GM12865 (cell line): ENCODE measurements at regions not wholly inside any gene's neighbourhood (a gene's known extent, or its start where the extent isn't known, plus 50 kb on each side); places are given as distances from the start of the nearest gene placed in this dataset.
"Not testable (repeated sequence)": the region's sequence is repeated elsewhere in the genome, so short reads cannot be mapped to it uniquely, and the experiment has no call there.

ENCODE experiments used
- DNase-seq: peaks from one replicate; pipeline ENCODE4 v3.0.0; 2010; ENCODE audit warnings: low read depth
- H3K4me3 ChIP-seq: 2 replicates; pipeline ENCODE4 v1.5.1; 2011; ENCODE audit warnings: mild to moderate bottlenecking, low read depth, low read length, control low read depth
- TF ChIP-seq, protein P1 (sequence below): IDR thresholded peaks from 2 replicates; pipeline ENCODE4 v1.5.1; 2011; ENCODE audit warnings: low read length, control low read depth, low read depth, inconsistent platforms; ENCODE audit not compliant: insufficient read depth; ENCODE audit errors: missing control alignments

DNA sequence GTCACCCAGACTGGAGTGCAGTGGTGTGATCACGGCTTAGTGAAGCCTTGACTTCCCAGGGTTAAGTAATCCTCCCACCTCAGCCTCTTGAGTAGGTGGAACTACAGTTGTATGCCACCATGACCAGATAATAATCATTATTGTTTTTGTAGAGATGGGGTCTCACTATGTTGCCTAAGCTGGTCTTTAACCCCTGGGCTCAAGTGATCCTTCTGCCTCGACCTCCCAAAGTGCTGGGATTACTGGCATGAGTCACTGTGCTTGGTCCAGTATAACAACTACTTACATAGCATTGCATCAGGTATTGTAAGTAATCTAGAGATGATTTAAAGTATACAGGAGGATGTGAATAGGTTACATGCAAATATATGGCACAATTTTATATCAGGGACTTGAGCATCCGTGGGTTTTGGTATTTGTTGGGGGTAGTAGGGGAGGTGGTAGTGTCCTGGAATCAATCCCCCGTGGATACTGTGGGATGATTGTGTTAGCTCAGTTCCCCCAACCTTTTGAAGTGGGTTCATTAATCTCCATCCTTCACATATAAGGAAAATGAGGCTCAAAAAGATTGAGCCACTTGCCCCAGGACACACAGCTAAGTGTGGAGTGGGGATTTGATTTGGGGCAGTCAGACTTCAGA lies 61.4 kb upstream of the CNIH3 start:
- no peak for DNase-seq
- H3K4me3 ChIP-seq = no peak overlapping the region

DNA sequence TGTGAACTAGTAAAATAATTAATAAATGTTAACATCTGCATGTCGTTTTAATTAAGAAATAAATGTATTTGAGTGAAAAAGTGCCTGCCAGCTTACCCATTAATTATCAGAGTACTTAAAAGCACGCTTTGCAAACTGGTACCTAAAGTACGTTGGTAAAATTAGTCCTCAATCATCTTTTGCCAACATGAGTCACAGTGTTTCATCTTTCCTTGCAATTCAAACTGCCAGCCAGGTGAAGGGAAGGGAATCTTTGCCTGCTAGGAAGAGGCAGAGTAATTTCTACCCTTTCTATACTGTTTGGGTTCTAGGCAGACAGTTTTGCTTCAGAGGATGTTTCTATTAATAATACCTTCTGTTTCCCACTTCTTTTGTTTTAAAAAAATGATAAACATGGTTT lies 57.2 kb upstream of the CNIH3 start:
- DNase-seq = no peak
- TF ChIP-seq, protein P1, sequence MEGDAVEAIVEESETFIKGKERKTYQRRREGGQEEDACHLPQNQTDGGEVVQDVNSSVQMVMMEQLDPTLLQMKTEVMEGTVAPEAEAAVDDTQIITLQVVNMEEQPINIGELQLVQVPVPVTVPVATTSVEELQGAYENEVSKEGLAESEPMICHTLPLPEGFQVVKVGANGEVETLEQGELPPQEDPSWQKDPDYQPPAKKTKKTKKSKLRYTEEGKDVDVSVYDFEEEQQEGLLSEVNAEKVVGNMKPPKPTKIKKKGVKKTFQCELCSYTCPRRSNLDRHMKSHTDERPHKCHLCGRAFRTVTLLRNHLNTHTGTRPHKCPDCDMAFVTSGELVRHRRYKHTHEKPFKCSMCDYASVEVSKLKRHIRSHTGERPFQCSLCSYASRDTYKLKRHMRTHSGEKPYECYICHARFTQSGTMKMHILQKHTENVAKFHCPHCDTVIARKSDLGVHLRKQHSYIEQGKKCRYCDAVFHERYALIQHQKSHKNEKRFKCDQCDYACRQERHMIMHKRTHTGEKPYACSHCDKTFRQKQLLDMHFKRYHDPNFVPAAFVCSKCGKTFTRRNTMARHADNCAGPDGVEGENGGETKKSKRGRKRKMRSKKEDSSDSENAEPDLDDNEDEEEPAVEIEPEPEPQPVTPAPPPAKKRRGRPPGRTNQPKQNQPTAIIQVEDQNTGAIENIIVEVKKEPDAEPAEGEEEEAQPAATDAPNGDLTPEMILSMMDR = no peak

More for the DNA sequence above, 61.4 kb upstream of the CNIH3 start:
- TF ChIP-seq, protein P1 = no peak

DNA sequence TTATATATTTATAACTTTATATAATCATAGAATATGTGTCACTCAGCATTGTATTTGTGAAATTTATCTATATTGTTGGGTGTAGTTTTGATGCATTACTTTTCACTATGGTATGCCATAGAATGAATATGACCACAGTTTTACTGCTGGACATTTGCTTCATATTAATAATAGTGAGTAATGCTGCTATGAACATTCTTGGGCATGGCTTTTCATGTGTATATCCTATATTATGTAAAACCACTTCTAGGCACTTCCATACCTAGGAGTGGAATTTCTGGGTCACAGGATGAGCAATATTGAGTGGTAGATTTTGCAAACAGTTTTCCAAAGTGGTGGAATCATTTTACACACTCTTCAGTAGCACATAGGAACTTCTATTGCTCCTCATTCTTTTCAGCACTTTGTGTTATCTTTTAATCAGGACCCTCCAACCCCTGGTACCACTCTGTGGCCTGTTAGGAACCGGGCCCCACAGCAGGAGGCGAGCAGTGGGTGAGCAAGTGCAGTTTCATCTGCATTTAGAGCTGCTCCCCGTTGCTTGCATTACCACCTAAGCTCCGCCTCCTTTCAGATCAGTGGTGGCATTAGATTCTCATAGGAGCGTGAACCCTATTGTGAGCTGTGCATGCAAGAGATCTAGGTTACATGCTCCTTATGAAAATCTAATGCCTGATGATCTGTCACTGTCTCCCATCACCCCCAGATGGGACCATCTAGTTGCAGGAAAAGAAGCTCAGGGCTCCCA lies 56.0 kb upstream of the CNIH3 start:
- no peak overlapping the region for H3K4me3 ChIP-seq
- no peak for DNase-seq
- TF ChIP-seq, protein P1 = no peak

More for the DNA sequence above, 57.2 kb upstream of the CNIH3 start:
- no peak overlapping the region for H3K4me3 ChIP-seq

DNA sequence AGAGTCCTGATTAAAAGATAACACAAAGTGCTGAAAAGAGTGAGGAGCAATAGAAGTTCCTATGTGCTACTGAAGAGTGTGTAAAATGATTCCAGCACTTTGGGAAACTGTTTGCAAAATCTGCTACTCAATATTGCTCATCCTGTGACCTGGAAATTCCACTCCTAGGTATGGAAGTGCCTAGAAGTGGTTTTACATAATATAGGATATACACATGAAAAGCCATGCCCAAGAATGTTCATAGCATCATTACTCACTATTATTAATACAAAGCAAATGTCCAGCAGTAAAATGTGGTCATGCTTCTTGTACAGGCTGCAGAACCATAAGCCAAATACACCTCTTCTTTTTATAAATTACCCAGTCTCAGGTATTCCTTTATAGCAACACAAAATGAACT lies 53.2 kb upstream of the CNIH3 start:
- DNase-seq = not testable (repeated sequence)

DNA sequence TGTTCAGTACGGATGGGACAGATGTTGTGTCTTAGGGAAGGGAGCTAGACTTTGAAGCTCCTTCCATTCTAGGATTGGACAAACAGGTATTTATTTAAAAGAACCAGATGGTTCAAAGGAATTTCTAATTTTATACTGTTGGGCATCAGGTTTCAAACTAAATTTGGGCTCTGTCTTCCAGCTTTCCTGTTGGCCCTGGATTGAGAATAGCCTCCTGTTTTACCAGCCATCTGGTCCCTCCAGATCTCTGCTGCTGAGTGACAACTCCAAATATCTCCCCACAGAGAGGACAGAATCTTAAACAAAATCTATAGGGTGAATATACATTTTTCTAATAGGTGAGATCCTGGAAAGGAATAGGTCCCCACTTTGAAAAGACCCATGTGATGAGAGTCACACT lies 52.5 kb upstream of the CNIH3 start:
- no peak for DNase-seq
- H3K4me3 ChIP-seq = no peak overlapping the region
- TF ChIP-seq, protein P1 = no peak

More for the DNA sequence above, 53.2 kb upstream of the CNIH3 start:
- H3K4me3 ChIP-seq = not testable (repeated sequence)

DNA sequence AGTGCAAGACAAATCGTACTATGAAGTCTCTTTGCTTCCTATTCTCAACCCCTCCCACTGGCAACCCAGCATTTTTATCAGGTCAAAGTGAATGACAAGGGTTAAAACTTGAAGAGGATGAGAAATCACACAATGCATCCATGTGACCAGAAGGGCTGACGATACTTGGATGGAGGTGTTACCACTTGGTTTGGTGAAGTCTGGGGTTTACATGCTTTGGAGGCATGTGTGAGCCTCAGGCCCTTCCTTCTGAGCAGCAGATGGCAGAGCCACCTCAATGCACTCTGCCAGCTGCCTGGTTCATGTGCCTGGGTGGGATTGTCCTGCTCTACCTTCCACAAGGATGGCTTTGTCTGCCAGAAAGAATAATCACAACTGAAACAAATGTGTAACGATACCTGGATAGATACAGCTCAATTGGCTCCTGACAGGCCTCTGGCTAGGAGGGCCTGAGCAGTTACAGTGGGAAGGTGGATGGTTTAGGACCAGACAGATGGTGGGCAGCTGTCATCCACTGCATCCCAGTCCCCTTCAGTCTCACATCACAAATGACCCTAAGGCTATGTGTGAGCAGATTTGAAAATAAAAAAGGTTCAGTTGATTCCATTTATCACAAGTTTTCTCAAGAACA lies 51.5 kb upstream of the CNIH3 start:
- TF ChIP-seq, protein P1 = no peak
- H3K4me3 ChIP-seq = no peak overlapping the region
- no peak for DNase-seq

DNA sequence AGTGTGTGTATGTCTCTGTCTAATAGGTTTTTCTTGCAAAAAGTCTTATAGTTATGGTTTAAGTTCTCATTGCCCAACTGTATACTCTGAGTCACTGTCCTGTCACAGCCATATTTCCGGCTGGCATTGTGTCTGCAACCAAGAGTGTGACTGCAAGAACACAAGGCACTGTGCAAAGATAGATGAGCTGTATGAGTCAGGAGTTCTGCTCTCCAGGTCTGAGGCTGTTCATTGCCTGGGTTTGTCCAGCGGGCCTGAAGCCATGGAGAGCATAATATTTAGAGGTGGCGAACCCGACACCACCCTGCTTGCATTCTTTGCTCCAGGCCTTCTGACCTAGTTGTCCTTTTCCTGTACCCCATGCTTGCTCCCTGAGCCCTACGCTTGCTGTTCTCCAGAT lies 50.9 kb upstream of the CNIH3 start:
- H3K4me3 ChIP-seq = no peak overlapping the region
- TF ChIP-seq, protein P1 = no peak
- DNase-seq = no peak
